ENCODE measurements at regions not wholly inside any gene's neighbourhood (a gene's known extent, or its start where the extent isn't known, plus 50 kb on each side); places are given as distances from the start of the nearest gene placed in this dataset.
A peak's percentile ranks its signal among the peaks of the same experiment; 100 is the strongest.

DNA sequence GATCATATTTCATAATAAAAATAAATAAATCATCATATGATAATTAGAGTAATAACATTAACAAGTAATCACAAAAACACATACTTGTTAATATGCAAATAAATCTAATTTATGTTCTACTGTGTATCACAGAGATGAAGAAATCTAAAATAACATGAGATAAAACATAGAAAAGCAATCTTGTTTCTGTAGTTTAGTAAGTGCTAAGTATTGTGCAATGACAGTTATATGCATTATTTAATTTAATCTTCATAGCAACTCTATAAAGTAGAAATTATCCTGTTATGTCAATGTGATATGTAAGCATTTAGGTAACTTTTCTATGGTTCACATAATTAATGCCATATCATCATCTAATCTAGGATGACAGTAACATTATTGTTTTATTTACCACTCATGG is 108.2 kb upstream of the KCNMB2 start:
- Histone ChIP-seq H3K4me1 (ENCODE audit: insufficient read depth, low read length, poor library complexity, severe bottlenecking) (no peaks in the 10 kb centered on the region), H3K79me2 (ENCODE audit: insufficient read depth, low read length) (no peaks in the 10 kb centered on the region), H3K36me3 (ENCODE audit: insufficient read depth, low read length) (no peaks in the 10 kb centered on the region), H3K9ac (ENCODE audit: low read depth, low read length, poor library complexity, severe bottlenecking) (no peak overlapping the region), H3K9me2 (replicated peaks; ENCODE audit: low read depth, low read length) (no peaks in the 10 kb centered on the region), H3K9me3 (ENCODE audit: insufficient read depth, low read depth, low read length) (no peaks in the 10 kb centered on the region), H3K4me3 (ENCODE audit: low read length, poor library complexity, severe bottlenecking) (no peak overlapping the region), H3F3A (ENCODE audit: low read depth) (no peaks in the 10 kb centered on the region), H3K4me2 (ENCODE audit: low read depth, low read length, poor library complexity, severe bottlenecking) (no peak overlapping the region), H3K27me3 (ENCODE audit: insufficient read depth, low read length, poor library complexity, severe bottlenecking) (no peaks in the 10 kb centered on the region), H2AFZ (ENCODE audit: low read length) (no peak overlapping the region), H4K20me1 (ENCODE audit: insufficient read depth, low read length, poor library complexity, severe bottlenecking) (no peaks in the 10 kb centered on the region)
- no peak for TF ChIP-seq EZH2phosphoT487 (IDR thresholded peaks at IDR 0.05; ENCODE audit: borderline replicate concordance)
- TF ChIP-seq, protein P1, sequence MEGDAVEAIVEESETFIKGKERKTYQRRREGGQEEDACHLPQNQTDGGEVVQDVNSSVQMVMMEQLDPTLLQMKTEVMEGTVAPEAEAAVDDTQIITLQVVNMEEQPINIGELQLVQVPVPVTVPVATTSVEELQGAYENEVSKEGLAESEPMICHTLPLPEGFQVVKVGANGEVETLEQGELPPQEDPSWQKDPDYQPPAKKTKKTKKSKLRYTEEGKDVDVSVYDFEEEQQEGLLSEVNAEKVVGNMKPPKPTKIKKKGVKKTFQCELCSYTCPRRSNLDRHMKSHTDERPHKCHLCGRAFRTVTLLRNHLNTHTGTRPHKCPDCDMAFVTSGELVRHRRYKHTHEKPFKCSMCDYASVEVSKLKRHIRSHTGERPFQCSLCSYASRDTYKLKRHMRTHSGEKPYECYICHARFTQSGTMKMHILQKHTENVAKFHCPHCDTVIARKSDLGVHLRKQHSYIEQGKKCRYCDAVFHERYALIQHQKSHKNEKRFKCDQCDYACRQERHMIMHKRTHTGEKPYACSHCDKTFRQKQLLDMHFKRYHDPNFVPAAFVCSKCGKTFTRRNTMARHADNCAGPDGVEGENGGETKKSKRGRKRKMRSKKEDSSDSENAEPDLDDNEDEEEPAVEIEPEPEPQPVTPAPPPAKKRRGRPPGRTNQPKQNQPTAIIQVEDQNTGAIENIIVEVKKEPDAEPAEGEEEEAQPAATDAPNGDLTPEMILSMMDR (conservative IDR thresholded peaks at IDR 0.05; ENCODE audit: low read length), result no peak

DNA sequence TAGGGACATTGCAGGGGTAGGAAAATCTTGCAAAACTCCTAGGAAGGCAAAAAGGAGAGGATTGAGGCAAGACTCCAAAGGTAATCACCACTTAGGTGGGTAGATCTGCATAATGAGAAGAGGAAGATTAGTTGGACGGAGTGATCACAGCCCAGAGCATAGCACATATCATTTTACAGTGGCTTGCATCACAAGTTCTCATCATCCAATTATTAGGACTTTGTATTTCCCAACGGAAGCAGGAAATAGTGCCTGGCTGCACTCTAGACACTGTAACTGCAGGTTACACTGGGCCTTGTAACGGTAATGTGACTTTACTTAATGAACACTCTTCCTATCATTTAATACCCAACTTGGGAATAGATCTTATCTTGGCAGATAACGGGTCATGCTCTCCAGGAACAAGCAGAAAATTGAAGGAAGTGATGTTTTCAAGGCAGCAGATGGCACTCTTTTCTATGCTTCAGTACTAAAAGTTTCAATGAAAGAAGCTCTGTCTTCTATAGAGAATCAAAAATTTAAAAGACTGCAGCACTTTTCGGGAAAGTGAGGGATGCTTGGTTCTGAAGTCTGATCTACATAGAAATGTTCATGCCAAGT is 101.9 kb upstream of the KCNMB2 start:
- no peaks in the 10 kb centered on the region for H3K79me2 ChIP-seq (ENCODE audit: insufficient read depth, low read length)
- TF ChIP-seq, protein P1 (conservative IDR thresholded peaks at IDR 0.05; ENCODE audit: low read length), result peak; percentile 45
- TF ChIP-seq EZH2phosphoT487 (IDR thresholded peaks at IDR 0.05; ENCODE audit: borderline replicate concordance), result no peak
- H3K9me3 ChIP-seq (ENCODE audit: insufficient read depth, low read depth, low read length), result no peaks in the 10 kb centered on the region
- H3F3A ChIP-seq (ENCODE audit: low read depth), result no peaks in the 10 kb centered on the region
- H3K27me3 ChIP-seq (ENCODE audit: insufficient read depth, low read length, poor library complexity, severe bottlenecking), result no peaks in the 10 kb centered on the region
- no peak overlapping the region for H3K4me3 ChIP-seq (ENCODE audit: low read length, poor library complexity, severe bottlenecking)
- no peak overlapping the region for H3K4me2 ChIP-seq (ENCODE audit: low read depth, low read length, poor library complexity, severe bottlenecking)
- H2AFZ ChIP-seq (ENCODE audit: low read length), result no peak overlapping the region
- no peaks in the 10 kb centered on the region for H3K36me3 ChIP-seq (ENCODE audit: insufficient read depth, low read length)
- no peak overlapping the region for H3K9ac ChIP-seq (ENCODE audit: low read depth, low read length, poor library complexity, severe bottlenecking)
- no peaks in the 10 kb centered on the region for H4K20me1 ChIP-seq (ENCODE audit: insufficient read depth, low read length, poor library complexity, severe bottlenecking)
- no peaks in the 10 kb centered on the region for H3K9me2 ChIP-seq (replicated peaks; ENCODE audit: low read depth, low read length)
- no peaks in the 10 kb centered on the region for H3K4me1 ChIP-seq (ENCODE audit: insufficient read depth, low read length, poor library complexity, severe bottlenecking)

DNA sequence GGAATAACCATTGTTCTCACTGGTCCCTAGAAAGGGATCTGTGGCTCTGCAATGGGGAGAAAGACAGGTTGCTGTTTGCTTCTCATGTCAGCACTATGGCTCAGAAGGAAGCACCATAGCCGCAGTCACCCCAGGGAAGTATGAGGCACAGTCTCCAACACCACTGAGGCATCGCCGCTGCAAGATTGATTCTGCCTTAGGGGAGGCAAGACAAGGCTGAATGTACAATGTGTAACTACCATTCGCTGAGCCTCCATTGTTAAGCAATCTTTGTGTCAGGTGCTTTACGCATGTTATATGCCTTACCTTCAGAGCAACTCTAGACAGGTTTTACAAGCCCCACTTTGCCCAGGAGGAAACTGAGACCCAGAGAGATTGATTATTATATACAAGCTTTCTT is 100.7 kb upstream of the KCNMB2 start:
- no peak overlapping the region for H3K4me2 ChIP-seq (ENCODE audit: low read depth, low read length, poor library complexity, severe bottlenecking)
- 0 out of 2 replicates have a peak overlapping the region, but pooled peaks have one; percentile 1 for H2AFZ ChIP-seq (ENCODE audit: low read length)
- H3K4me1 ChIP-seq (ENCODE audit: insufficient read depth, low read length, poor library complexity, severe bottlenecking), result no peaks in the 10 kb centered on the region
- H3K27me3 ChIP-seq (ENCODE audit: insufficient read depth, low read length, poor library complexity, severe bottlenecking), result no peaks in the 10 kb centered on the region
- H3K9me2 ChIP-seq (replicated peaks; ENCODE audit: low read depth, low read length), result no peaks in the 10 kb centered on the region
- H3F3A ChIP-seq (ENCODE audit: low read depth), result no peaks in the 10 kb centered on the region
- TF ChIP-seq EZH2phosphoT487 (IDR thresholded peaks at IDR 0.05; ENCODE audit: borderline replicate concordance), result no peak
- TF ChIP-seq, protein P1 (conservative IDR thresholded peaks at IDR 0.05; ENCODE audit: low read length), result no peak
- no peaks in the 10 kb centered on the region for H3K9me3 ChIP-seq (ENCODE audit: insufficient read depth, low read depth, low read length)
- no peaks in the 10 kb centered on the region for H4K20me1 ChIP-seq (ENCODE audit: insufficient read depth, low read length, poor library complexity, severe bottlenecking)
- H3K36me3 ChIP-seq (ENCODE audit: insufficient read depth, low read length), result no peaks in the 10 kb centered on the region
- H3K79me2 ChIP-seq (ENCODE audit: insufficient read depth, low read length), result no peaks in the 10 kb centered on the region
- H3K4me3 ChIP-seq (ENCODE audit: low read length, poor library complexity, severe bottlenecking), result no peak overlapping the region
- no peak overlapping the region for H3K9ac ChIP-seq (ENCODE audit: low read depth, low read length, poor library complexity, severe bottlenecking)

All from Loucy (cell line).